ENCODE measurements at regions not wholly inside any gene's neighbourhood (a gene's known extent, or its start where the extent isn't known, plus 50 kb on each side); places are given as distances from the start of the nearest gene placed in this dataset.
"Not testable (repeated sequence)": the region's sequence is repeated elsewhere in the genome, so short reads cannot be mapped to it uniquely, and the experiment has no call there.

- no peak for DNase-seq
Measured at GRCh38 chr7:4438723-4439245, 243.3 kb upstream of the FOXK1 start.

GRCh38 chr7:4439444-4439843 lies 242.7 kb upstream of the FOXK1 start:
- no peak for DNase-seq

DNA sequence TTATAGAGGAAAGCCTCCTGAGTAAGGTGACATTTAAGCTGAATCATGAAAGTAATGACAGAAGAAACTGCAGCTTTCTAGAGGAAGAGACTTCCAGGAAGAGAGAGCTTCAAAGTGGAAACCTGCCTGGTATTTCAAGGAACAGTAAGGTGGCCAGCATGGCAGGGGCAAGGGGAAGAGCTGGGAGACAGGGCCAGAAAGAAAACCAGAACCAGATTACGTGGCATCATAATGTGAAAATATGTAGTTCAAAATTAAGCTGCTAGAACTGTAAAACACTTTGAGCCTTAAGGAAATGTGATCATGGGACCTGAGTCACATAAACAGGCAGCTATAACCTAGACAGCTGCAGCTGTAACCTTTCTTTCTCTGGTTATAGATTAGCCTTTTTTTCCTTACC lies 238.0 kb upstream of the FOXK1 start:
- DNase-seq: no peak

- DNase-seq: no peak
Measured at GRCh38 chr7:4445777-4446176, 236.3 kb upstream of the FOXK1 start.

DNA sequence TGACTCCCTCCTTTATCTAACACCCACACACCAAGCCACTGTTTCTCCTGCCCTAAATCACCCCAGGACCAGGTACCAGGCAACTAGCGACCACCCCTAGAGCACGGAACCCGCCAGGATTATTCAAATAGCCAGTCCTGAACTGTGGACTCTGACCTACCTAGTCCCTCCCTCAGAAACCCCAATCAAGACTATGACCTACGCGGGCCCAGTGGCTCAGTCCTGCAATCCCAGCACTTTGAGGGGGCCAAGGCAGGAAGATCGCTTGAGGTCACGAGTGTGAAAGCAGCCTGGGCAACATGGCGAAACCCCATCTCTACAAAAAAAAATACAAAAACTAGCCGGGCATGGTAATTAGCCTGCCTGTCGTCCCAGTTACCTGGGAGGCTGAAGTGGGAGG lies 232.8 kb upstream of the FOXK1 start:
- no peak for DNase-seq

DNA sequence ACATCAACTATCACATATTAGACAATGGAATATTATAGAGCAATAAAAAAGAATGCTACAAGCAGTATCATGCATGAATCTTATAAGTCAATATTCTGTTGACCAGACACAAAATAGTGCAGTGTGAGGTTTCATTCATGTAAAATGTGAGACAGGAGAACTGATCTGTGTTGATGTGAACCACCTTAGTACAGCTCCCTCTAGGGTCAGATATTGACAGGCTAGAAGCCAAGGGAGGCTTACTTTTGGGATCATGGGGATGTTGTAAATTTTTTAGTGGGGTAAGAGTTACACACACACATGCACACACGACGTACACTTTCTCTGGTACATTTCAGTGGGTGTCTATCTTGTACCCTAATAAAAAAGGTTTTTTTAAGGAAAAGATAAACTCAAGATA lies 231.6 kb upstream of the FOXK1 start:
- no peak for DNase-seq

DNA sequence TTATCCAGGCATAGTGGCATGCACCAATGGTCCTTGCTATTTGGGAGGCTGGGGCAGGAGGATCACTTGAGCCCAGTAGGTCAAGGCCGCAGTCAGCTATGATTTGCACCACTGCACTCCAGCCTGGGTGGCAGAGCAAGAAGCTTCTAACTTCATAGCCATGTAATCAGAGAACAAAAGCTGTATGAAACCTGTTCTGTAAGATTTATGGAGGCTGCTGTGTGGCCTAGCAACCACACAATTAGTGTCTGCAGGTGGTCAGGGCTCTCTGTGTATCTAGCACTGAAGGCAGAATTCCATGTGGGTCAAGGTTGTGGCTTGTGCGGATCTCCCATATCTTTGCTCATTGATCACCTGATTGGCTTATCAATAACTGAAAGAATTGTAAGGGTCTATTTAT lies 221.5 kb upstream of the FOXK1 start:
- DNase-seq: no peak

DNA sequence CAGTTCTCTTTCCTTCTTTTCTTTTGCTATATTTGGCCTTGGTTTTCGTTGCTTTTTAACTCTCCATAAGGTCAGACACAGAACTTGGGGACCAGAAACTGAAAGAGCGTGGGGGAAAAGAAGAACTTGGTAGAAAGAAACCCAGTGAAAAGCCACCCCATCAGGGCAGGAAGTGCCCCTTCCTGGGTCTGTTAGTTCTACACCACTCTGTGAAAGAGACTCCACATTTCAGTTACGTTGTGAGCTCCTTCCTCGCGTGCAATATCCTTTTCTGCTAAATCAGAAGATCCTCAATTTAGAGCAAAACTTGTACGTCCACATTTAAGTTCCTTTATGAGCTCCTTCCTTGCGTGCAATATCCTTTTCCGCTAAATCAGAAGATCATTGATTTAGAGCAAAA lies 220.6 kb upstream of the FOXK1 start:
- no peak for DNase-seq

GRCh38 chr7:4468320-4469102 lies 213.6 kb upstream of the FOXK1 start:
- no peak for DNase-seq

DNA sequence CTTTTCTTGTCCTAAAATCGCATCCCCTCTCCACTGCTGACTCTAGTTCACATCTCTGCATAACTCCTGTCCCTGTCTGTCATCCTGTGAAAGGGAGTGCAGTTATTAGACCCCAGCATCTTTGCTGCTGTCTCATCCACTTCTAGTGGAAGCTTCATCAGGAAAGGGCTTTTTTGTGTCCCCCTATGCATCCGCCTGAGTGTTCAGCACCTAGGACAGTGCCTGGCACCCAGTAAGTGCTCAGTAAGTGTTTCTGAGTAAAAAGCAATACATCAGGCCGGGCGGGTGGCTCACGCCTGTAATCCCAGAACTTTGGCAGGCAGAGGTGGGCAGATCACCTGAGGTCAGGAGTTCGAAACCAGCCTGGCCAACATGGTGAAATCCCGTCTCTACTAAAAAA lies 211.8 kb upstream of the FOXK1 start:
- no peak for DNase-seq

- no peak for DNase-seq
Measured at GRCh38 chr7:4472728-4473127, 209.4 kb upstream of the FOXK1 start.

DNA sequence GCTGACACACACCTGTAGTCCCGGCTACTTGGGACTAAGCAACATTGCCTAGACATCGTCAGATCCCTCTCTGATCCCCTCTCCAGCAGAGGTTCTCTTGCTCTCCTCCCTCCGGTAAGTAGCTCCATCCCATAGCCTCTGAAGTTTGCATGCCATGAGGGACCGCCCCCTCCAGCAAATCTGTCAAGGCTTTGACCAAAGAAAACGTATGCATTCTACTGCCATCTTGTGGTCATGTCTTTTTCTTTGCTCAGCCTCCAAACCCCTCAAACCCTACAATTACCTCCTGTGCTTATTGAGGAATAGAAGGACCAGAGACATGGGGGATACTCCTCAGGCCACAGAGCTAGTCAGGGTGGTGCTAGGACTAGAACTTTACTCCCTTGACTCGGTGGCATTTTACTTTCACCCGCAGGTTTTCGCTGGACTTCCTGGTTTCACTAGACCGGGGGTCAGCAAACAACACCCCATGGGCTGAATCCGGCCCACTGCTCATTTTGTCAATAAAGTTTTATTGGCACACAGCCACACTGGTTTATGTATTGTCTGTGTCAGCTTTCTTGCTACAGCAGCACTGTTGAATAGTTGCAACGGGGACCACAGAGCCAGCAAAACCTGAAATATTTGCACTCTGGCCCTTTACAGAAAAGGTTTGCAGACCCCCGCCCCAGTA lies 202.6 kb upstream of the FOXK1 start:
- DNase-seq: no peak

DNA sequence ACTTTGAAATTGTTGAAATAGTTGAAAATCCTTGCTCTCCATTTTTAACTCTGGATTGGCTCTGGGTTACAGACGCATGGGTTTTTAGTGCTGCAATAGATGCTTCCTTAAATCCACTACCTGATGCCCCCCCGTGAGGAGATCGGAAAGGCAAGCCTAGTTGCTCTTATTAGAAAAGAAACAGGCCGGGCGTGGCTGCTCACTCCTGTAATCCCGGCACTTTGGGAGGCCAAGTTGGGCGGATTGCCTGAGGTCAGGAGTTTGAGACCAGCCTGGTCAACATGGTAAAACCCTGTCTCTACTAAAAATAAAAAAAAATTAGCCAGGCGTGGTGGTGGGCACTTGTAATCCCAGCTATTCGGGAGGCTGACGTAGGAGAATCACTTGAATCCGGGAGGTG lies 202.0 kb upstream of the FOXK1 start:
- DNase-seq: not testable (repeated sequence)

- DNase-seq: no peak
Measured at GRCh38 chr7:4483851-4484250, 198.2 kb upstream of the FOXK1 start.

DNA sequence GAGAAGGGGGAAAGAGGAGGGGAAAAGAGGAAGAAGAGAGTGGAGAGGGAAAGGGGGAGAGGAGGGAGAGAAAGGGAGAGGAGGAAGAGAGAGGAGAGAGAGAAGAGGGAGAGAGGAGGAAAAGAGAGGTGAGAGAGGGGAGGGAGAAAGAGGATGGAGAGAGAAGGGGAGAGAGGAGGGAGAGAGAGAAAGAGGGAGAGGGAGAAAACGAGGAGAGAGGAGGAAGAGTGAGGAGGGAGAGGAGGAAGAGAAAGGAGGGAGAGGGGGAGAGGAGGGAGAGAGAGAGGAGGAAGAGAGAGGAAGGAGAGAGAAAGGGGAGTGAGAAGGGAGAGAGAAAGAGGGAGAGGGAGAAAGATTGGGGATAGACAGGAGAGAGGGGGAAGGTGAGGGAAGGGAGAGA lies 197.6 kb upstream of the FOXK1 start:
- DNase-seq: no peak

DNA sequence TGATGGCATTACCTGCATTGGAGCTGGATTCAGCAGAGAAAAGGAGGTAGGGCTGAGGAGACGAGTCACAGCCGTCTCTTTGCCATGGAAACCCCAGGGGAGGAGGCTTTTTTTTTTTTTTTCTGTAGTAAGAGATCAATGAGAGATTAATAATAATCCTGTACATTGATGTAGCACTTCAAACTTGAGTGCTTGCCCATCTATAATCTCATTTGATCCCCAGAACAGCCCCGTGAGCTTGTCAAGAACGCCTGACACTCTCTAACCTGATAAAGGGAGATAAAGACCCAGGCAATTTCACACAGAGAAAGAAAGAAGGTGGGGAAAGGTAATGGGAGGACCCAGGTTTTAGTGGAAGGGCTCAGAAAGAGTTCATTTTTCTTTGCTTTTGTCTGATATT lies 195.2 kb upstream of the FOXK1 start:
- DNase-seq: no peak

DNA sequence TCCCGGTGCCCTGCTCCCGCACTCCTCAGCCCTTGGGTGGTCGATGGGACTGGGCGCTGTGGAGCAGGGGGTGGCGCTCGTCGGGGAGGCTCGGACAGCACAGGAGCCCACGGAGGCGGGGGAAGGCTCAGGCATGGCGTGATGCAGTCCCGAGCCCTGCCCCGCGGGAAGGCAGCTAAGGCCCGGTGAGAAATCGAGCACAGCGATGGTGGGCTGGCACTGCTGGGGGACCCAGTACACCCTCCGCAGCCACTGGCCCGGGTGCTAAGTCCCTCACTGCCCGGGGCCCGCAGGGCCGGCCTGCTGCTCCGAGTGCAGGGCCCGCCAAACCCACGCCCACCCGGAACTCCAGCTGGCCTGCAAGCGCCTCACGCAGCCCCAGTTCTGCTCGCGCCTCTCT lies 185.2 kb upstream of the FOXK1 start:
- not testable (repeated sequence) for DNase-seq

GRCh38 chr7:4500812-4501211 lies 181.3 kb upstream of the FOXK1 start:
- no peak for DNase-seq

- not testable (repeated sequence) for DNase-seq
Measured at GRCh38 chr7:4507886-4508285, 174.2 kb upstream of the FOXK1 start.

- DNase-seq: no peak
Measured at GRCh38 chr7:4513450-4513849, 168.6 kb upstream of the FOXK1 start.

DNA sequence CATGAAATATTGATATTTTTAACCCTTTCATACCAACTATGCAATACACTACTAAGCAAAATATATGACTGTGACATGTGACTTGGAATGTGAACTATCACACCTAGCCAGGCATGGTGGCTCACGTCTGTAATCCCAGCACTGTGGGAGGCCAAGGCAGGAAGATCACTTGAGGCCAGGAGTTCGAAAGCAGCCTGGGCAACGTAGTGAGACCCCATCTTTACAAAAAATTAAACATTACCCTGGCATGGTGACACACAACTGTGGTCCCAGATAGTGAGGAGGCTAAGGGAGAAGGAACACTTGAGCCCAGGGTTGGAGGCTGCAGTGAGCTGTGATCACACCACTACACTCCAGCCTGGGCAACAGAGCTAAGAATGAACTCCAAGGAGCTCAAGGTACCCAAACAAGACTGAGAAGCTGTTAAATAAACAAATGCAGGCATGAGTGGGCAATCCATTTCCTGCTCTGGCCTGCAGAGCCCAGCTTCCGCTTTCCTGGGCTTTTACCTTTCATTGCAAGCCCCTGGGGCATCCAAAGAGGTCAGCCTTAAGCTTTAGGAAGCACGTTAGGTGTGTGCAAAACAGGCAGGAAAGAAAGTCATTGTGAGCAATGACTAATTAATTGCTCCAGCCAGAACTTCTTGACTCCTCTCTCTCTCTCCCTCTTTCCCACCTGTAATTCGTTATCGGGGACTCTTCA lies 162.1 kb upstream of the FOXK1 start:
- DNase-seq: no peak

- DNase-seq: no peak
Measured at GRCh38 chr7:4523219-4523618, 158.9 kb upstream of the FOXK1 start.

DNA sequence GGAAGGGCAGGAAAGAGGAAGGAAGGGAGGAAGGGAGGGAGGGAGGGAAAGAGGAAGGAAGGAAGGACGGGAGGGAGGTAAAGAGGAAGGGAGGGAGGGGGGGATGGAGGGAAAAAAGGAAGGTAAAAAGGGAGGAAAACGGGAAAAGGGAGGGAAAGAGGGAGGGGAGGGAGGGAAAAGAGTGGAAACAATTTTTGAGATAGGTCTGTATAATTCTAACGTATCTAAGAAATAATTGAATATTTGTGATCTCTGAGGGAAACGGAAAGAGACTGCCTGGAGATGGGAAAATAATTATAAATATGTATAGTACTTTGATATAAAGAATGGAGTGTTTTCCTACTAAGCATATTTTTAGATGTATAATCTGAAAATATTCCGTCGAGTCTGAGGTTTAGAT lies 158.2 kb upstream of the FOXK1 start:
- no peak for DNase-seq

GRCh38 chr7:4525884-4526283 lies 156.2 kb upstream of the FOXK1 start:
- no peak for DNase-seq

Data from T-helper 9 cell (primary cell).